Spleen (tissue), 11 donors: ENCODE measurements at regions not wholly inside any gene's neighbourhood (a gene's known extent, or its start where the extent isn't known, plus 50 kb on each side); places are given as distances from the start of the nearest gene placed in this dataset.

Experiments
- DNase-seq: peaks from one replicate; pipeline ENCODE4 v3.0.0-alpha.2; 2020
- H3K27ac ChIP-seq, 8 donors: fragments of 200-600 bp; sonication (generic) in 7 of 8; 1 replicate in 4 of 8; 2 replicates in 4 of 8; pipeline versions ENCODE4 v1.5.0 to v1.8.0; 2016 to 2021; ENCODE audit warnings: inconsistent platforms in 4 of 8, mild to moderate bottlenecking in 4 of 8, moderate library complexity in 1 of 8
- H3K27me3 ChIP-seq, 7 donors: fragments of 200-600 bp; sonication (generic) in 6 of 7; replicated peaks in 1 of 7; 1 replicate in 4 of 7; 2 replicates in 3 of 7; pipeline versions ENCODE4 v1.5.0 to v1.8.0; 2016 to 2021; ENCODE audit warnings: inconsistent platforms in 3 of 7, mild to moderate bottlenecking in 1 of 7
- H3K36me3 ChIP-seq, 6 donors: fragments of 200-600 bp; sonication (generic) in 5 of 6; 1 replicate in 4 of 6; 2 replicates in 2 of 6; pipeline versions ENCODE4 v1.5.0 to v1.8.0; 2016 to 2021; ENCODE audit warnings: inconsistent platforms in 2 of 6
- H3K4me1 ChIP-seq, 6 donors: fragments of 200-600 bp; sonication (generic) in 5 of 6; 1 replicate in 3 of 6; 2 replicates in 3 of 6; pipeline versions ENCODE4 v1.5.0 to v1.8.0; 2016 to 2021; ENCODE audit warnings: inconsistent platforms in 3 of 6
- H3K4me3 ChIP-seq, 8 donors: fragments of 200-600 bp; sonication (generic) in 7 of 8; 1 replicate in 4 of 8; 2 replicates in 4 of 8; pipeline versions ENCODE4 v1.5.0 to v1.8.0; 2016 to 2021; ENCODE audit warnings: inconsistent platforms in 4 of 8, mild to moderate bottlenecking in 4 of 8, moderate library complexity in 2 of 8
- H3K9me3 ChIP-seq, 8 donors: fragments of 200-600 bp; sonication (generic) in 7 of 8; 1 replicate in 4 of 8; 2 replicates in 4 of 8; pipeline versions ENCODE4 v1.5.0 to v1.8.0; 2016 to 2021; ENCODE audit warnings: inconsistent platforms in 4 of 8
- POLR2A ChIP-seq, 3 donors: fragments of 450-650 bp; IDR thresholded peaks; one replicate each; pipeline ENCODE4 v1.5.1; 2017; ENCODE audit warnings: antibody characterized with exemption in 3 of 3, mild to moderate bottlenecking in 1 of 3
- POLR2AphosphoS5 ChIP-seq, 3 donors: sonication (generic); formaldehyde crosslinking; IDR thresholded peaks; one replicate each; pipeline ENCODE4 v1.5.1; 2017; ENCODE audit warnings: antibody characterized with exemption in 3 of 3
- WGBS, 5 donors: extraction: QIAGEN DNeasy Blood & Tissue Kit in 3 of 5; methylation state at CpG; one replicate each; pipeline versions ENCODE4 v1.1.5 to v1.1.7; 2013 to 2018; 5-methylcytosine and 5-hydroxymethylcytosine counted together
- intact Hi-C: fragments of 100-400 bp; cut with DNase I; formaldehyde crosslinking; loops from one replicate; pipeline ENCODE4 v1.15.0; 2023; ENCODE audit warnings: low total_unique reads
- TF ChIP-seq, protein P1 (sequence below), 11 experiments: fragments of 200-600 bp in 7 of 11; fragments of 450-650 bp in 4 of 11; sonication (generic) in 4 of 11; IDR thresholded peaks in 8 of 11; conservative IDR thresholded peaks in 3 of 11; 1 replicate in 7 of 11; 2 replicates in 4 of 11; pipeline versions ENCODE4 v1.4.0 to v1.8.0; 2016 to 2021; ENCODE audit warnings: antibody characterized with exemption in 11 of 11, inconsistent platforms in 4 of 11, mild to moderate bottlenecking in 1 of 11
- donor health status: healthy with polysubstance abuse.
- donor health status: DM: no; HTN: no; CAD: no; lungs with moderate emphysema.
- donor health status: DM: no; HTN: no; CAD: no.
- donor health status: Bipolar disorder and iron deficiency.
- donor health status: healthy.
- donor health status: DM: no; HTN: no; CAD: no.
- donor health status: DM: yes; HTN: yes; CAD: no.

DNA sequence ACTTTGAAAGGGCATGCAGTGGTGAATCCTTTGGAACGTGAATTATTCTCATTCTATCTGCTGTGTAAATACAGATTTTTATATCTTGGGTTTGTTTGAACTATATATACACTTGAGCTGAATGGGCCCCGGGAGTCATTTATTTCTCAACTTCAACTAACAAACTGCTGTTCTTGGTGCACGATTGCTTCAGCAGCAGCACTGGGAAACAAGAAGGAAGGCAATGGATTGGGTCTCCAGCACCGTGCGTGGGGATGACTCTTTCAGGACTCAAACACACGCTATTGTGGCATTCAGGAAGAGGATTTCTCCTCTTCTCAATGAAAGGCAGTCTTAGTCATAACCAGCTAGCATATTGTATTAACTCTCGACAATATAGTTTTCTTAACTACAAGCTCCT lies 226.0 kb upstream of the NFE2L3 start:
- Histone ChIP-seq H3K36me3 (no peaks in the 10 kb centered on the region), H3K4me1 (no peaks in the 10 kb centered on the region), H3K4me3 (no peak overlapping the region), H3K9me3 (no peaks in the 10 kb centered on the region), H3K27me3 (peaks cover 0 to 27% (median 0%) of the 10 kb centered on the region in 7 donors), H3K27ac (no peak overlapping the region)
- intact Hi-C loops = no loop called here
- TF ChIP-seq POLR2A (IDR thresholded peaks at IDR 0.05) (no peak), POLR2AphosphoS5 (IDR thresholded peaks at IDR 0.05) (no peak)
- TF ChIP-seq, protein P1, sequence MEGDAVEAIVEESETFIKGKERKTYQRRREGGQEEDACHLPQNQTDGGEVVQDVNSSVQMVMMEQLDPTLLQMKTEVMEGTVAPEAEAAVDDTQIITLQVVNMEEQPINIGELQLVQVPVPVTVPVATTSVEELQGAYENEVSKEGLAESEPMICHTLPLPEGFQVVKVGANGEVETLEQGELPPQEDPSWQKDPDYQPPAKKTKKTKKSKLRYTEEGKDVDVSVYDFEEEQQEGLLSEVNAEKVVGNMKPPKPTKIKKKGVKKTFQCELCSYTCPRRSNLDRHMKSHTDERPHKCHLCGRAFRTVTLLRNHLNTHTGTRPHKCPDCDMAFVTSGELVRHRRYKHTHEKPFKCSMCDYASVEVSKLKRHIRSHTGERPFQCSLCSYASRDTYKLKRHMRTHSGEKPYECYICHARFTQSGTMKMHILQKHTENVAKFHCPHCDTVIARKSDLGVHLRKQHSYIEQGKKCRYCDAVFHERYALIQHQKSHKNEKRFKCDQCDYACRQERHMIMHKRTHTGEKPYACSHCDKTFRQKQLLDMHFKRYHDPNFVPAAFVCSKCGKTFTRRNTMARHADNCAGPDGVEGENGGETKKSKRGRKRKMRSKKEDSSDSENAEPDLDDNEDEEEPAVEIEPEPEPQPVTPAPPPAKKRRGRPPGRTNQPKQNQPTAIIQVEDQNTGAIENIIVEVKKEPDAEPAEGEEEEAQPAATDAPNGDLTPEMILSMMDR (IDR thresholded peaks at IDR 0.05 in 8 of 11, conservative IDR thresholded peaks at IDR 0.05 in 3 of 11) = no peak
- WGBS, 5 donors = 56 to 79% (median 66%) methylated on average over 7 of the region's 7 CpGs
- no peak for DNase-seq

DNA sequence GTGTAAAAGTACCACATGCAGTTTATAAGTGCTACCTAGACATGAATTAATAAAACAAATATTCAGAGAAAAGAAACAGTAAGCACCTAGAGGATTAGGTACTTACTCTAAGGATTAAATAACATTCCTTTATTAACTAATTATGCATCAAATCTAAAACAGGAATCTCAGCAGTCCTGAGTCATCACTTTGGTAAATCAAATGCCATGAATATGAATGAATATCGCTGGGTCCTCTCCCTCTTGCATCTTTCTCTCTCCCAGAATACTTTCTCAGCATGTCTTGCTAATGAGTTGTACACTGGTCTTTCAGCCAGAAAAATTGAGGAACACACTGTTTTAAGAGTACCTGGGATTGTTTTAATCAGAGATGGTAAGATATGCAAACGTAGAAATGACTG lies 225.5 kb upstream of the NFE2L3 start:
- Histone ChIP-seq H3K4me1 (no peaks in the 10 kb centered on the region), H3K9me3 (no peaks in the 10 kb centered on the region), H3K27ac (no peak overlapping the region), H3K36me3 (no peaks in the 10 kb centered on the region), H3K4me3 (no peak overlapping the region), H3K27me3 (peaks cover 0 to 31% (median 0%) of the 10 kb centered on the region in 7 donors)
- WGBS, 5 donors = 65 to 79% (median 75%) methylated on average over 2 of the region's 2 CpGs
- DNase-seq = no peak
- intact Hi-C loops = no loop called here
- TF ChIP-seq POLR2AphosphoS5 (IDR thresholded peaks at IDR 0.05) (no peak), POLR2A (IDR thresholded peaks at IDR 0.05) (no peak)
- TF ChIP-seq, protein P1 (IDR thresholded peaks at IDR 0.05 in 8 of 11, conservative IDR thresholded peaks at IDR 0.05 in 3 of 11) = no peak

DNA sequence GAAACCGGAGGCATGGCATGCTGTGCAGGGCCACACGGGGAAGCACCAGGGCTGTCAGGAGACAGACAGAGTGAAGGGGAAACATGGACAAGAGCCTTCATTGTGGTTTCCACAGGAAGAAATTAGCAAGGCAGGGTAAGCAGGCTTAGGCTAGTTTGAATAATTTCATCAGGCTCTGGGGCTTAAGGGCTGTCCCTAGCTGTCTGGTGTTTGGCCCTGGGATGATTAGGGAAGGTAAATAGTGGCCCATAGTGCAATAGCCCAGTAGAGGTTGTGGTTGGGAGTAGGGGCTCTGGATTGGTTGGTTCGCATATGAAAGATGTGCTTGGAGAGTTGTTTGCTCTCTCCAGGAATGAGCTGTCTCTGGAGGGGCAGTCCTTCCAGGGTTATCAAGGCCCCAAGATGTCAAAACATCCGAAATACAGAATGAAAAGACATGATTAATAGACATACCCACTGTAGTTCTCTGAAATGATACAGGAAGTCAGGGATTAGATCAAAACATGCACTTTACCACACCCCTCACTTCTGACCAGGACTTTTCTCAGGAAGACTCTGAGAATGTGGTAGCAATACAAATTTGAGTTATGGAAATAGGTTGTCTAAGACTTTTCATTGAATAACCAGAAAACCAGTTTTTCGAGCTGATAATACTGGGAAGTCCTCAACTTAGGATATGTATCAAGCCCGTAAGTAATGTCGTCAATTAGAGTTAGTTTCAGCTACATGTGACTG lies 224.9 kb upstream of the NFE2L3 start:
- no peak for DNase-seq
- Histone ChIP-seq H3K36me3 (no peaks in the 10 kb centered on the region), H3K27ac (no peak overlapping the region), H3K9me3 (no peaks in the 10 kb centered on the region), H3K4me3 (no peak overlapping the region), H3K4me1 (no peaks in the 10 kb centered on the region), H3K27me3 (peaks cover 0 to 37% (median 0%) of the 10 kb centered on the region in 7 donors)
- intact Hi-C loops = no loop called here
- 60 to 78% (median 69%) methylated on average over 7 of the region's 7 CpGs for WGBS, 5 donors
- TF ChIP-seq POLR2AphosphoS5 (IDR thresholded peaks at IDR 0.05) = no peak
- no peak for TF ChIP-seq POLR2A (IDR thresholded peaks at IDR 0.05)
- TF ChIP-seq, protein P1 (IDR thresholded peaks at IDR 0.05 in 8 of 11, conservative IDR thresholded peaks at IDR 0.05 in 3 of 11) = no peak

DNA sequence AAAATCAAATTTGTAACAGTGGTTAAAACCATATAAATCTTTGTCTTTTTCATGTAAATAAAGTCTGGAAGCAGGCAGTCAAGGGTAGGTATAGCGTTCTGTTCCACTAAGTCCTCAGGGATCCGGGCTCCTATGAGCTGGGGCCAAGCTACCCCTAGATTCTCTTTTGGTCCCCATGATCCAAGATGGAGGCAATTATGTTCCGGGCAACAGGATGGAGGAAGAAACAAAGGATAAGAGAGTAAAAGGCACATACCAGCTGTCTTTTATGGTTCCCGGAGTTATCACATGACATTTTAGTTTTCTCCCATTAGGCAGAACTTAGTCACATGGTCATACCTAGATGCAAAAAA lies 224.4 kb upstream of the NFE2L3 start:
- no peak for DNase-seq
- WGBS, 5 donors = 87 to 97% (median 90%) methylated on average over 4 of the region's 4 CpGs
- Histone ChIP-seq H3K9me3 (peaks cover 0 to 1% (median 0%) of the 10 kb centered on the region in 8 donors), H3K4me3 (no peak overlapping the region), H3K27me3 (peaks cover 0 to 43% (median 0%) of the 10 kb centered on the region in 7 donors), H3K36me3 (no peaks in the 10 kb centered on the region), H3K27ac (no peak overlapping the region), H3K4me1 (no peaks in the 10 kb centered on the region)
- TF ChIP-seq, protein P1 (IDR thresholded peaks at IDR 0.05 in 8 of 11, conservative IDR thresholded peaks at IDR 0.05 in 3 of 11) = no peak
- intact Hi-C loops = no loop called here
